GM19467 (cell line): ENCODE measurements at regions not wholly inside any gene's neighbourhood (a gene's known extent, or its start where the extent isn't known, plus 50 kb on each side); places are given as distances from the start of the nearest gene placed in this dataset.

Experiments
- ATAC-seq: cut with Tn5 transposase; IDR thresholded peaks from one replicate; pipeline ENCODE4 v1.9.1; 2021; ENCODE audit warnings: mild to moderate bottlenecking, moderate library complexity; ENCODE audit not compliant: unreplicated experiment

GRCh38 chr2:790634-791245, 113.5 kb upstream of the TMEM18 start:
- ATAC-seq: no peak

- ATAC-seq: no peak
Measured at GRCh38 chr2:790081-790480, 112.9 kb upstream of the TMEM18 start.

GRCh38 chr2:789529-789928, 112.3 kb upstream of the TMEM18 start:
- ATAC-seq: no peak

- no peak for ATAC-seq
Measured at GRCh38 chr2:788227-789032, 111.2 kb upstream of the TMEM18 start.

GRCh38 chr2:784753-785152, 107.5 kb upstream of the TMEM18 start:
- no peak for ATAC-seq

GRCh38 chr2:780581-780980, 103.4 kb upstream of the TMEM18 start:
- ATAC-seq: no peak

GRCh38 chr2:780002-780401, 102.8 kb upstream of the TMEM18 start:
- no peak for ATAC-seq

GRCh38 chr2:778731-779350, 101.6 kb upstream of the TMEM18 start:
- ATAC-seq: no peak

GRCh38 chr2:777546-777945, 100.3 kb upstream of the TMEM18 start:
- no peak for ATAC-seq

- no peak for ATAC-seq
Measured at GRCh38 chr2:777051-777450, 99.8 kb upstream of the TMEM18 start.

- no peak for ATAC-seq
Measured at GRCh38 chr2:776487-776886, 99.3 kb upstream of the TMEM18 start.

GRCh38 chr2:776038-776437, 98.8 kb upstream of the TMEM18 start:
- no peak for ATAC-seq

- no peak for ATAC-seq
Measured at GRCh38 chr2:774436-774835, 97.2 kb upstream of the TMEM18 start.

GRCh38 chr2:773256-774160, 96.3 kb upstream of the TMEM18 start:
- no peak for ATAC-seq

- no peak for ATAC-seq
Measured at GRCh38 chr2:771538-771937, 94.3 kb upstream of the TMEM18 start.

GRCh38 chr2:770776-771175, 93.6 kb upstream of the TMEM18 start:
- no peak for ATAC-seq

- ATAC-seq: no peak
Measured at GRCh38 chr2:769771-770170, 92.6 kb upstream of the TMEM18 start.

- no peak for ATAC-seq
Measured at GRCh38 chr2:768451-768850, 91.2 kb upstream of the TMEM18 start.

- no peak for ATAC-seq
Measured at GRCh38 chr2:767944-768343, 90.7 kb upstream of the TMEM18 start.

- ATAC-seq: no peak
Measured at GRCh38 chr2:767440-767839, 90.2 kb upstream of the TMEM18 start.

- no peak for ATAC-seq
Measured at GRCh38 chr2:766255-766654, 89.0 kb upstream of the TMEM18 start.
